ENCODE measurements at regions not wholly inside any gene's neighbourhood (a gene's known extent, or its start where the extent isn't known, plus 50 kb on each side); places are given as distances from the start of the nearest gene placed in this dataset.

- TF ChIP-seq CTCF (IDR thresholded peaks at IDR 0.05) (no peak), POLR2A (IDR thresholded peaks at IDR 0.05) (no peak)
Measured at GRCh38 chrX:40395102-40395501, 185.7 kb upstream of the ATP6AP2 start.

Data from testis (tissue), 2 donors.